Small intestine (tissue), 7 donors: ENCODE measurements at regions not wholly inside any gene's neighbourhood (a gene's known extent, or its start where the extent isn't known, plus 50 kb on each side); places are given as distances from the start of the nearest gene placed in this dataset.

ENCODE experiments used
- DNase-seq, 2 donors: peaks; one replicate each; pipeline versions ENCODE4 v3.0.0 to v3.0.0-alpha.2; 2013
- FAIRE-seq: peaks from 2 replicates; lab custom pipeline; 2012; peaks lifted over from hg19 to GRCh38; lab: Jason Lieb, UNC
- H3K27ac ChIP-seq, 3 donors: one replicate each; pipeline ENCODE4 v1.5.1; 2013; ENCODE audit warnings: low read length in 2 of 3, mild to moderate bottlenecking in 2 of 3, control low read depth in 1 of 3, inconsistent platforms in 1 of 3, low read depth in 1 of 3, moderate library complexity in 1 of 3
- H3K27me3 ChIP-seq, 3 donors: one replicate each; pipeline ENCODE4 v1.6.1; 2013; ENCODE audit warnings: low read length in 3 of 3, inconsistent platforms in 1 of 3; ENCODE audit not compliant: control insufficient read depth in 3 of 3, insufficient read depth in 3 of 3
- H3K36me3 ChIP-seq, 3 donors: one replicate each; pipeline ENCODE4 v1.6.1; 2013; ENCODE audit warnings: low read length in 3 of 3, inconsistent platforms in 1 of 3, low read depth in 1 of 3, mild to moderate bottlenecking in 1 of 3, moderate library complexity in 1 of 3; ENCODE audit not compliant: control insufficient read depth in 3 of 3, insufficient read depth in 2 of 3
- H3K4me1 ChIP-seq, 3 donors: one replicate each; pipeline ENCODE4 v1.6.1; 2013; ENCODE audit warnings: low read length in 2 of 3, inconsistent platforms in 1 of 3, low read depth in 1 of 3, mild to moderate bottlenecking in 1 of 3, moderate library complexity in 1 of 3; ENCODE audit not compliant: control insufficient read depth in 3 of 3, insufficient read depth in 2 of 3
- H3K4me3 ChIP-seq, 3 donors: one replicate each; pipeline ENCODE4 v1.5.1; 2013; ENCODE audit warnings: low read length in 3 of 3, control low read depth in 1 of 3, inconsistent platforms in 1 of 3, low read depth in 1 of 3, mild to moderate bottlenecking in 1 of 3, moderate library complexity in 1 of 3
- H3K9me3 ChIP-seq, 2 donors: one replicate each; pipeline ENCODE4 v1.6.1; 2013; ENCODE audit warnings: low read depth in 1 of 2, low read length in 1 of 2; ENCODE audit not compliant: control insufficient read depth in 2 of 2, insufficient read depth in 1 of 2
- WGBS, 3 donors: extraction: QIAGEN DNeasy Blood & Tissue Kit; methylation state at CpG; one replicate each; pipeline ENCODE4 v1.1.7; 2013; 5-methylcytosine and 5-hydroxymethylcytosine counted together
- donor health status: healthy with polysubstance abuse.
- donor health status: control.
- donor health status: control.
- donor health status: Bipolar disorder and iron deficiency.
- donor health status: healthy.

DNA sequence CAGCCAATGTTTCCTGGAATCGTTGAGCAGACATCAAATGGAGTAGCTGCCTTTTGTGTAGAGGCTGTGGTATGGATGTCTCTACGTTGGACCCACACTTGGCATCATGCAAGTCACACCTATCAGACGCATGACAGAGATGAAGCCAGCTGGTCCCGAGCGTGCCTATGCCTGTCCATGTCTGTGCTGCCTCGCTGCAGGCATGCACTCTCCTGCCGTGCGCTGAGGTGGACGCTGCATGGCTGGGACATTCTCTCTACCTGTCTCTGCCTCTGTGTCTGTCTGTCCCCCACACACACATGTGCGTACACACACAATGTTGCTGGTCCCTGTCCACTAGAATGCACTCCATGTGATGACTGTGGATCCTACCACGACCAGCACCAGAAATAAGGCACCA, 514.2 kb upstream of the MYT1L start:
- no peak overlapping the region for H3K27ac ChIP-seq
- no peaks in the 10 kb centered on the region for H3K36me3 ChIP-seq
- no peaks in the 10 kb centered on the region for H3K9me3 ChIP-seq
- H3K4me1 ChIP-seq = no peaks in the 10 kb centered on the region
- DNase-seq (no peak), FAIRE-seq (no peak)
- H3K4me3 ChIP-seq = no peak overlapping the region
- no peaks in the 10 kb centered on the region for H3K27me3 ChIP-seq
- WGBS, 3 donors = 82 to 87% (median 84%) methylated on average over 11 of the region's 11 CpGs

DNA sequence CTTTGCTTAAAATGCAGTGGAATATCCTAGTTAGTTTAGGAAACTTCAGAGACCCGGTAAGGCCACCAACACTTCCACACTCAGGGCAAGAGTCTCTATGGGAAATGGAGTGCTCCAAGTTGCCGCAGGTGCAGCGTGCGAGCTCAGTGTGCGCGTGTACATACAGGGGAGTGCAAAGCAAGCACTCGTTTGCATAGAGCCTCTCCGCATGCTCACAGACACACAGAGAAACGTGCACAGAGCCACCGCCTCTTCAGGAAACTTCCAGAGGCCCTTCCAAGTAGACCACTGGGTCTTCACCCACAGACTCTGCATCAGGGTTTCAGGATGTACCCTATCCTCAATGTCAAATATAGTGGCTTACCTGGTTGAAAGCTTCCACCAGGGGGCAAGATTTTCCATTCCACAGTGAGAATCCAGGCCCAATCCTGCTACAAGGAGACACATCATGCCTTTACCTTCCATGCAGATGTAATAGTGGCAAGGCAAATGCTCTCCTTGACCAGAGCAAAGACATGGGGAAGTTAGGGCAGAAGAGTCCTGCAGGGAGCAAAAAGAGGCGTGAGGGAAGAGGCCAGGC, 513.0 kb upstream of the MYT1L start:
- Histone ChIP-seq H3K9me3 (no peaks in the 10 kb centered on the region), H3K27me3 (no peaks in the 10 kb centered on the region), H3K4me3 (no peak overlapping the region), H3K27ac (no peak overlapping the region), H3K36me3 (no peaks in the 10 kb centered on the region), H3K4me1 (no peaks in the 10 kb centered on the region)
- peak in 1 of 2 donors; percentile 19 for DNase-seq
- no peak for FAIRE-seq
- WGBS, 3 donors = 86 to 91% (median 87%) methylated on average over 11 of the region's 11 CpGs

DNA sequence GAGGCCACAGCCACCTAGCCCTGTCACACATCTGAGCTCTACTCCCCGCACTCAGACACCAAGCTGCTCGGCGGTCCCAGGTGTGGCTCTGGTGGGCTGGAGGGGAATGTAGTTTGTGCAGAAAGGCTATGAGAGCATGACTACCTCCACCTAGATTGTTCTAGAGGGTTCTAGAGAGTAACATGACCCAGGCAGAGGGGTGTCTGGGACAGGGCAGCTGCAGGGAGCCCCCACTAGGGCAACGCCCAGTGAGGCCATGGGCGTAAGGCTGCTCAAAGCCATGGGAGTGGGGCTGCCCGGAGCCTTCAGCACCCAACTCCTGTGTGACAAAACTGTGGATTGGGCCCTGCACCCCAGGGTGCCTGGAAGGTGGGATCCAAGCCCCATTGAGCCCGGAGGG, 511.4 kb upstream of the MYT1L start:
- 91 to 94% (median 93%) methylated on average over 7 of the region's 7 CpGs for WGBS, 3 donors
- DNase-seq = no peak
- FAIRE-seq = no peak

GRCh38 chr2:2840681-2841300, 509.7 kb upstream of the MYT1L start:
- Histone ChIP-seq H3K4me3 (no peak overlapping the region), H3K9me3 (no peaks in the 10 kb centered on the region), H3K27ac (no peak overlapping the region), H3K36me3 (no peaks in the 10 kb centered on the region), H3K27me3 (no peaks in the 10 kb centered on the region), H3K4me1 (no peaks in the 10 kb centered on the region)
- 87 to 94% (median 93%) methylated on average over 17 of the region's 17 CpGs for WGBS, 3 donors
- no peak for FAIRE-seq
- DNase-seq = no peak

More for the DNA sequence above, 511.4 kb upstream of the MYT1L start:
- H3K9me3 ChIP-seq = no peaks in the 10 kb centered on the region
- H3K27ac ChIP-seq = no peak overlapping the region
- no peaks in the 10 kb centered on the region for H3K36me3 ChIP-seq
- no peaks in the 10 kb centered on the region for H3K4me1 ChIP-seq
- no peak overlapping the region for H3K4me3 ChIP-seq
- no peaks in the 10 kb centered on the region for H3K27me3 ChIP-seq

DNA sequence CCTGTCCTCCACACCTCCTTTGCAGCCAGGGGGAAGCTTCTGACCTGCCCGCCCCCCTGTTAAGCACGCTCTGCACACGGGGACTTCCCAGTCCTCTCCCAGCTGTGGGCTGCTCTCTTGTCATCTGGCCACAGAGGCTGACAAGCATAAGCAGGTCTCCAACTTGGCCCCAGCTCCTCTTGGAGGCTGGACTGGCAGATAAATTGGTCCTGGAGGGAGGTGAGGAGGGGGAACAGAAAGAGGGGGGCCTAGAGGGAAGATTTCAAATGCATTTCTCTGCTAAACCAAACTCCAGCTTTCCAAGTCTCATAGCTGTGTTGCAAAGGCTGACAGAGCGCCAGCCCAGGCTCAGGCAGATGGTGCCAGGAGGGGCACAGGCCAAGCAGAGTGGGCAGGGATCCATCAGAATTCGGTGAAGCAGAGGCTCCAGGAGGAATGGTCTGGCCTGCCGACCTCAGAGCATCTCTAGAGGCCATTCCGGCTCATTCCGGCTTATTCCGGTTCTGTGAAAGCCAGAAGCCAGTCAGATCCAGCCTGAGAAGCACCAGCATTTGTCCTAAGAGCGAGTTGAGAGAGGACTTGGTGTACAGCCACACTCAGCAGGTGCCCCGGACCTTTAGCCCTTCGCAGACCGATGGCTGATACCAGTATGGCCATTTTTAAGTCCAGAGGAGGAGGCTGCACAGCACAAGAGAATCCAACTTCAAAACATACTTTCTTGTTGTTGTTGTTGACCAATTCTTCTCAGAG, 508.9 kb upstream of the MYT1L start:
- Histone ChIP-seq H3K36me3 (no peaks in the 10 kb centered on the region), H3K27me3 (no peaks in the 10 kb centered on the region), H3K27ac (no peak overlapping the region), H3K4me1 (no peaks in the 10 kb centered on the region), H3K4me3 (no peak overlapping the region), H3K9me3 (no peaks in the 10 kb centered on the region)
- WGBS, 3 donors = 77 to 79% (median 79%) methylated on average over 13 of the region's 13 CpGs
- FAIRE-seq (no peak), DNase-seq (no peak)

DNA sequence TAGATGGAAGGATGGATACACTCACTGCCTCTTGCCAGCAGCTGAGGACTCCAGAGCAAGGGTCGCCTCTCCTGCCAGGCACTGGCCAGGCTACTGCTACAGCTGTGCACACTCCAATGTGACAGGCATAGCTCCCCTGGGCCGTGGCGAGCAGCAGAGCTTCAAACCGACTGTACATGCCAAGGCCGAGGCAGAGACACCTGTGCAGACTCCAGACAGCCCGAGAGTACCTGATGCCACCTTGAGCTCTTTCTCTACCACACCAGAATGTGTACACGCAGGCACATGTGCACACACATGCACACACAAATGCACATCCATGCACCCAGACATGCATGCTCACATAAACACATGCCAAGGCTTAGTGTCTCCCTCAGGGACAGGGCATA, 508.3 kb upstream of the MYT1L start:
- H3K4me3 ChIP-seq = no peak overlapping the region
- no peaks in the 10 kb centered on the region for H3K9me3 ChIP-seq
- no peaks in the 10 kb centered on the region for H3K36me3 ChIP-seq
- FAIRE-seq (no peak), DNase-seq (no peak)
- no peak overlapping the region for H3K27ac ChIP-seq
- 69 to 73% (median 73%) methylated on average over 7 of the region's 7 CpGs for WGBS, 3 donors
- no peaks in the 10 kb centered on the region for H3K4me1 ChIP-seq
- H3K27me3 ChIP-seq = no peaks in the 10 kb centered on the region

GRCh38 chr2:2838548-2838845, 507.4 kb upstream of the MYT1L start:
- Histone ChIP-seq H3K27me3 (no peaks in the 10 kb centered on the region), H3K4me1 (no peaks in the 10 kb centered on the region), H3K27ac (no peak overlapping the region), H3K36me3 (no peaks in the 10 kb centered on the region), H3K9me3 (no peaks in the 10 kb centered on the region), H3K4me3 (no peak overlapping the region)
- FAIRE-seq = no peak
- WGBS, 3 donors = 88 to 91% (median 90%) methylated on average over 3 of the region's 3 CpGs
- no peak for DNase-seq

DNA sequence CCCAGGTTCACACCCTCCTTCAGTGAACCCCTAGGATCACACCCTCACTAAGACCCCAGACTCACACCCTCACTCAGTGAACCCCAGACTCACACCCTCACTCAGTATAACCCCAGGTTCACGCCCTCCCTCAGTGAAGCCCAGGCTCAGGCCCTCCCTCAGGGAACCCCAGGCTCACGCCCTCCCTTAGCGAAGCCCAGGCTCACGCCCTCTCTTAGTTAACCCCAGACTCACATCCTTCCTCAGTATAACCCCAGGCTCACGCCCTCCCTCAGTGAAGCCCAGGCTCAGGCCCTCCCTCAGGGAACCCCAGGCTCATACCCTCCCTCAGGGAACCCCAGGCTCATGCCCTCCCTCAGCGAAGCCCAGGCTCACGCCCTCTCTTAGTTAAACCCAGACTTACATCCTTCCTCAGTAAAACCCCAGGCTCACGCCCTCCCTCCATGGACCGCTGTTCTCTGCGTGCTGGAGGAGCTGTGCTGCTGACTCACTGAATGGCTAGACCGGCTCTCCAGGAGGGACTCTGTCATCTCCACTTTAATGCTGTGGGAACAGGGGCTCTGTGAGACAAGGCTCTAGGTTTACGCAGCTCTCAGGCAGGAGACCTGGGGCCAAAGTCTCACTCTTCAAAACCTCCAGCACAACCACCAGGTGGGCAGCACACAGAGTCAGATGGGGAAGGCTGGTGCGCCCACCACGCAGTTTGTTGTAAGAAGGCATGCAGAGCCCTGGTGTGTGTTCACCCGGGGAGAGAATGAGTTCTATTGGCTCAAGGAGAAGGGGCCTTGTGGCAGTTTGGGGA, 506.9 kb upstream of the MYT1L start:
- no peaks in the 10 kb centered on the region for H3K27me3 ChIP-seq
- 72 to 81% (median 73%) methylated on average over 15 of the region's 15 CpGs for WGBS, 3 donors
- DNase-seq (no peak), FAIRE-seq (no peak)
- H3K36me3 ChIP-seq = no peaks in the 10 kb centered on the region
- H3K27ac ChIP-seq = no peak overlapping the region
- H3K4me3 ChIP-seq = no peak overlapping the region
- no peaks in the 10 kb centered on the region for H3K9me3 ChIP-seq
- no peaks in the 10 kb centered on the region for H3K4me1 ChIP-seq
